IMR-90 (cell line): ENCODE measurements at regions not wholly inside any gene's neighbourhood (a gene's known extent, or its start where the extent isn't known, plus 50 kb on each side); places are given as distances from the start of the nearest gene placed in this dataset.

Source experiments
- ATAC-seq: fragments of 200-7000 bp; cut with Tn5 transposase; 2 replicates; pipeline ENCODE4 v1.9.1; 2020; ENCODE audit warnings: low read depth, mild to moderate bottlenecking, moderate library complexity
- BruUV-seq: library from RNA; stranded (reverse); fragments of 400-500 nt; replicated peaks from 2 replicates; lab custom pipeline; 2021; lab: Mats Ljungman, UMichigan
- CTCF ChIA-PET: fragments of 300-600 bp; formaldehyde crosslinking; extraction: SDS; loops from one replicate; lab custom pipeline; 2021; ENCODE audit warnings: antibody characterized with exemption; lab: Yijun Ruan, JAX
- POLR2A ChIA-PET: fragments of 300-600 bp; sonication (Branson Sonifier 250); formaldehyde crosslinking; loops from one replicate; lab custom pipeline; 2022; ENCODE audit warnings: antibody characterized with exemption; ENCODE audit not compliant: unreplicated experiment; lab: Charles Lee
- DNase-seq: peaks from one replicate; pipeline ENCODE4 v3.0.0; 2013
- H2AFZ ChIP-seq: replicated peaks from 2 replicates; pipeline ENCODE3; 2013; ENCODE audit warnings: low read length, mild to moderate bottlenecking; ENCODE audit not compliant: poor library complexity
- H2AK5ac ChIP-seq: 2 replicates; pipeline ENCODE4 v1.6.1; 2013; ENCODE audit warnings: low read depth, low read length, inconsistent platforms
- H2AK9ac ChIP-seq: replicated peaks from 2 replicates; pipeline ENCODE3; 2013; ENCODE audit warnings: mild to moderate bottlenecking, low read depth, low read length, moderate library complexity; ENCODE audit not compliant: poor library complexity
- H2BK120ac ChIP-seq: 2 replicates; pipeline ENCODE4 v1.6.1; 2013; ENCODE audit warnings: low read depth, low read length, inconsistent platforms
- H2BK15ac ChIP-seq: 3 replicates; pipeline ENCODE4 v1.6.1; 2013; ENCODE audit warnings: low read depth, low read length, inconsistent platforms
- H2BK20ac ChIP-seq: 2 replicates; pipeline ENCODE4 v1.6.1; 2013; ENCODE audit warnings: low read depth, mild to moderate bottlenecking, inconsistent platforms, low read length, moderate library complexity
- H2BK5ac ChIP-seq: 2 replicates; pipeline ENCODE4 v1.6.1; 2013; ENCODE audit warnings: mild to moderate bottlenecking, low read depth, low read length, inconsistent platforms; ENCODE audit not compliant: poor library complexity, severe bottlenecking
- H3K14ac ChIP-seq: replicated peaks from 2 replicates; pipeline ENCODE4 v1.6.1; 2013; ENCODE audit warnings: low read depth, low read length, inconsistent platforms
- H3K18ac ChIP-seq: 2 replicates; pipeline ENCODE4 v1.6.1; 2013; ENCODE audit warnings: low read depth, low read length, control low read depth
- H3K23ac ChIP-seq: 2 replicates; pipeline ENCODE4 v1.6.1; 2013; ENCODE audit warnings: low read depth, low read length, inconsistent platforms
- H3K27ac ChIP-seq: 2 replicates; pipeline ENCODE4 v1.5.1; 2013; ENCODE audit warnings: mild to moderate bottlenecking, control low read depth, low read length; ENCODE audit not compliant: insufficient read depth
- H3K27me3 ChIP-seq: 2 replicates; pipeline ENCODE4 v1.6.1; 2013; ENCODE audit warnings: low read length; ENCODE audit not compliant: control insufficient read depth, insufficient read depth
- H3K36me3 ChIP-seq: 2 replicates; pipeline ENCODE4 v1.6.1; 2013; ENCODE audit warnings: low read length, mixed read lengths; ENCODE audit not compliant: control insufficient read depth, insufficient read depth
- H3K4ac ChIP-seq: 2 replicates; pipeline ENCODE4 v1.6.1; 2013; ENCODE audit warnings: low read depth, low read length, inconsistent platforms
- H3K4me1 ChIP-seq: 2 replicates; pipeline ENCODE4 v1.6.1; 2013; ENCODE audit warnings: low read length, mixed read lengths; ENCODE audit not compliant: control insufficient read depth, insufficient read depth
- H3K4me2 ChIP-seq: 2 replicates; pipeline ENCODE4 v1.6.1; 2013; ENCODE audit warnings: low read depth, mild to moderate bottlenecking, control low read depth, low read length, moderate library complexity
- H3K4me3 ChIP-seq: 2 replicates; pipeline ENCODE4 v1.5.1; 2013; ENCODE audit warnings: low read depth, mild to moderate bottlenecking, control low read depth, low read length, moderate library complexity; ENCODE audit not compliant: insufficient read depth
- H3K56ac ChIP-seq: 2 replicates; pipeline ENCODE4 v1.6.1; 2013; ENCODE audit warnings: low read length, inconsistent platforms; ENCODE audit not compliant: insufficient read depth; ENCODE audit errors: extremely low read depth
- H3K79me1 ChIP-seq, 2 experiments: 2 replicates each; pipeline ENCODE4 v1.6.1; 2013; ENCODE audit warnings: low read length in 2 of 2, inconsistent platforms in 1 of 2, low read depth in 1 of 2
- H3K9ac ChIP-seq: 2 replicates; pipeline ENCODE4 v1.6.1; 2013; ENCODE audit warnings: low read depth, low read length, control low read depth
- H3K9me1 ChIP-seq: 2 replicates; pipeline ENCODE4 v1.6.1; 2013; ENCODE audit warnings: low read length, inconsistent platforms; ENCODE audit not compliant: insufficient read depth
- H3K9me3 ChIP-seq: 2 replicates; pipeline ENCODE4 v1.6.1; 2013; ENCODE audit warnings: low read length; ENCODE audit not compliant: control insufficient read depth, insufficient read depth
- H4K20me1 ChIP-seq: 2 replicates; pipeline ENCODE4 v1.6.1; 2013; ENCODE audit warnings: low read length, inconsistent platforms; ENCODE audit not compliant: insufficient read depth
- H4K5ac ChIP-seq: 2 replicates; pipeline ENCODE4 v1.6.1; 2013; ENCODE audit warnings: mild to moderate bottlenecking, low read depth, low read length, control low read depth
- H4K8ac ChIP-seq, 2 experiments: 2 replicates each; pipeline ENCODE4 v1.6.1; 2013; ENCODE audit warnings: low read depth in 2 of 2, low read length in 2 of 2, control low read depth in 1 of 2, inconsistent platforms in 1 of 2
- H4K91ac ChIP-seq: 2 replicates; pipeline ENCODE4 v1.6.1; 2013; ENCODE audit warnings: low read depth, low read length, inconsistent platforms; ENCODE audit not compliant: insufficient read depth
- BHLHE40 ChIP-seq: fragments of 150-350 bp; IDR thresholded peaks from 2 replicates; pipeline ENCODE4 v1.6.1; 2016; ENCODE audit warnings: mild to moderate bottlenecking, low read depth, low read length
- CEBPB ChIP-seq: IDR thresholded peaks from 2 replicates; pipeline ENCODE4 v1.6.1; 2012; ENCODE audit warnings: low read depth, low read length, improper control_type of control experiment
- CHD1 ChIP-seq: IDR thresholded peaks from 2 replicates; pipeline ENCODE4 v1.6.1; 2012; ENCODE audit warnings: low read depth, low read length, improper control_type of control experiment
- CTCF ChIP-seq: conservative IDR thresholded peaks from 2 replicates; pipeline ENCODE4 v1.5.1; 2012; ENCODE audit warnings: mild to moderate bottlenecking, low read depth, low read length, improper control_type of control experiment
- FOS ChIP-seq: fragments of 150-350 bp; IDR thresholded peaks from 2 replicates; pipeline ENCODE4 v1.6.1; 2016; ENCODE audit warnings: low read depth, low read length
- MAFK ChIP-seq: IDR thresholded peaks from 2 replicates; pipeline ENCODE4 v1.6.1; 2012; ENCODE audit warnings: low read depth, low read length, improper control_type of control experiment
- MAZ ChIP-seq: IDR thresholded peaks from 2 replicates; pipeline ENCODE4 v1.6.1; 2012; ENCODE audit warnings: low read depth, mild to moderate bottlenecking, low read length, improper control_type of control experiment, moderate library complexity, borderline replicate concordance
- MXI1 ChIP-seq: IDR thresholded peaks from 2 replicates; pipeline ENCODE4 v1.6.1; 2012; ENCODE audit warnings: low read depth, mild to moderate bottlenecking, low read length, moderate library complexity, borderline replicate concordance
- NFE2L2 ChIP-seq: fragments of 150-350 bp; IDR thresholded peaks from 2 replicates; pipeline ENCODE4 v1.6.1; 2016; ENCODE audit warnings: low read depth, mild to moderate bottlenecking, low read length
- POLR2A ChIP-seq: IDR thresholded peaks from 2 replicates; pipeline ENCODE4 v1.6.1; 2012; ENCODE audit warnings: mild to moderate bottlenecking, low read depth, low read length
- RAD21 ChIP-seq: IDR thresholded peaks from 2 replicates; pipeline ENCODE4 v1.6.1; 2012; ENCODE audit warnings: low read length, improper control_type of control experiment
- RCOR1 ChIP-seq: IDR thresholded peaks from 2 replicates; pipeline ENCODE4 v1.6.1; 2012; ENCODE audit warnings: mild to moderate bottlenecking, low read length, improper control_type of control experiment; ENCODE audit not compliant: insufficient replicate concordance
- RFX5 ChIP-seq: IDR thresholded peaks from 2 replicates; pipeline ENCODE4 v1.8.0; 2012; ENCODE audit warnings: low read depth, mild to moderate bottlenecking, low read length, moderate library complexity
- SMC3 ChIP-seq: fragments of 150-350 bp; IDR thresholded peaks from 2 replicates; pipeline ENCODE4 v1.6.1; 2016; ENCODE audit warnings: low read depth, mild to moderate bottlenecking, antibody characterized with exemption, low read length, moderate library complexity
- USF2 ChIP-seq: fragments of 150-350 bp; IDR thresholded peaks from 2 replicates; pipeline ENCODE4 v1.6.1; 2017; ENCODE audit warnings: mild to moderate bottlenecking, antibody characterized with exemption, low read length, low read depth
- WGBS, 2 experiments: methylation state at CpG; one replicate each; pipeline versions ENCODE4 v1.1.5 to v1.1.7; 2013; ENCODE audit warnings: missing lambda C conversion rate in 2 of 2; ENCODE audit not compliant: insufficient read length in 1 of 2; ENCODE audit errors: extremely low coverage in 2 of 2; 5-methylcytosine and 5-hydroxymethylcytosine counted together
- dilution Hi-C: fragments of 300-500 bp; cut with HindIII; formaldehyde crosslinking; loops from one replicate; pipeline ENCODE4 v1.14.3; 2018; ENCODE audit warnings: low sequenced_read_pairs; ENCODE audit not compliant: unreplicated experiment
- in situ Hi-C: fragments of 300-500 bp; cut with MboI; formaldehyde crosslinking; loops from 3 replicates; pipeline ENCODE4 v1.14.3; 2019; ENCODE audit warnings: low sequenced_read_pairs, inconsistent platforms, mixed read lengths
- intact Hi-C: fragments of 100-400 bp; cut with micrococcal nuclease; formaldehyde crosslinking; loops from 2 replicates; pipeline ENCODE4 v1.10.0; 2022
- TF ChIP-seq, protein P1 (sequence below): fragments of 150-350 bp; IDR thresholded peaks from 2 replicates; pipeline ENCODE4 v1.6.1; 2016; ENCODE audit warnings: low read depth, mild to moderate bottlenecking, low read length, moderate library complexity, borderline replicate concordance

GRCh38 chr15:53454843-53455721 lies 304.4 kb downstream of the WDR72 start:
- Histone ChIP-seq H2AFZ (no peak overlapping the region), H3K27ac (no peak overlapping the region), H2BK120ac (no peak overlapping the region), H4K91ac (no peak overlapping the region), H3K14ac (no peak overlapping the region), H4K8ac (no peak overlapping the region), H3K9me1 (no peaks in the 10 kb centered on the region), H2BK5ac (no peak overlapping the region), H2BK15ac (no peak overlapping the region), H3K27me3 (no peaks in the 10 kb centered on the region), H3K4me2 (no peak overlapping the region), H2AK5ac (no peak overlapping the region), H3K4me3 (no peak overlapping the region), H4K5ac (no peak overlapping the region), H3K4me1 (no peaks in the 10 kb centered on the region), H2AK9ac (no peak overlapping the region), H2BK20ac (no peak overlapping the region), H4K20me1 (no peaks in the 10 kb centered on the region), H3K9me3 (peaks cover 16% of the 10 kb centered on the region), H3K36me3 (no peaks in the 10 kb centered on the region), H3K79me1 (no peaks in the 10 kb centered on the region), H3K23ac (no peak overlapping the region), H3K4ac (no peak overlapping the region), H3K18ac (no peak overlapping the region), H3K9ac (no peak overlapping the region), H3K56ac (no peak overlapping the region)
- ChIA-PET POLR2A (no interaction called here), CTCF (no interaction called here)
- no CpG with 5 or more reads among the region's 8 CpGs for WGBS, 2 experiments
- intact Hi-C loops = no loop called here
- no peak for ATAC-seq
- dilution Hi-C loops = no loop called here
- in situ Hi-C loops = no loop called here
- no peak for TF ChIP-seq CEBPB
- no peak for TF ChIP-seq BHLHE40
- TF ChIP-seq, protein P1, sequence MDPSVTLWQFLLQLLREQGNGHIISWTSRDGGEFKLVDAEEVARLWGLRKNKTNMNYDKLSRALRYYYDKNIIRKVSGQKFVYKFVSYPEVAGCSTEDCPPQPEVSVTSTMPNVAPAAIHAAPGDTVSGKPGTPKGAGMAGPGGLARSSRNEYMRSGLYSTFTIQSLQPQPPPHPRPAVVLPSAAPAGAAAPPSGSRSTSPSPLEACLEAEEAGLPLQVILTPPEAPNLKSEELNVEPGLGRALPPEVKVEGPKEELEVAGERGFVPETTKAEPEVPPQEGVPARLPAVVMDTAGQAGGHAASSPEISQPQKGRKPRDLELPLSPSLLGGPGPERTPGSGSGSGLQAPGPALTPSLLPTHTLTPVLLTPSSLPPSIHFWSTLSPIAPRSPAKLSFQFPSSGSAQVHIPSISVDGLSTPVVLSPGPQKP = no peak
- TF ChIP-seq CTCF = no peak
- TF ChIP-seq RFX5 = no peak
- TF ChIP-seq MXI1 = no peak
- no peak for TF ChIP-seq NFE2L2
- TF ChIP-seq POLR2A = no peak
- TF ChIP-seq SMC3 = no peak
- no peak for TF ChIP-seq RAD21
- TF ChIP-seq RCOR1 = no peak
- TF ChIP-seq MAZ = no peak
- no peak for TF ChIP-seq MAFK
- TF ChIP-seq CHD1 = no peak
- TF ChIP-seq FOS = no peak
- TF ChIP-seq USF2 = no peak
- DNase-seq = no peak
- no TSS peak for BruUV-seq
